GM18861 (cell line): ENCODE measurements at regions not wholly inside any gene's neighbourhood (a gene's known extent, or its start where the extent isn't known, plus 50 kb on each side); places are given as distances from the start of the nearest gene placed in this dataset.

Experiments
- ATAC-seq: cut with Tn5 transposase; IDR thresholded peaks from one replicate; pipeline ENCODE4 v1.9.1; 2021; ENCODE audit not compliant: unreplicated experiment

- ATAC-seq = no peak
Measured at GRCh38 chr6:133752129-133752528, 136.8 kb upstream of the TCF21 start.

GRCh38 chr6:133753756-133754155, 135.2 kb upstream of the TCF21 start:
- ATAC-seq = no peak

- ATAC-seq = no peak
Measured at GRCh38 chr6:133754298-133754697, 134.6 kb upstream of the TCF21 start.

GRCh38 chr6:133756078-133756695, 132.7 kb upstream of the TCF21 start:
- no peak for ATAC-seq

GRCh38 chr6:133757335-133757734, 131.6 kb upstream of the TCF21 start:
- ATAC-seq = no peak

GRCh38 chr6:133758815-133759335, 130.0 kb upstream of the TCF21 start:
- ATAC-seq = no peak

GRCh38 chr6:133759524-133759923, 129.4 kb upstream of the TCF21 start:
- no peak for ATAC-seq

- no peak for ATAC-seq
Measured at GRCh38 chr6:133761706-133762105, 127.2 kb upstream of the TCF21 start.

GRCh38 chr6:133764008-133764753, 124.7 kb upstream of the TCF21 start:
- no peak for ATAC-seq

- no peak for ATAC-seq
Measured at GRCh38 chr6:133764754-133765208, 124.1 kb upstream of the TCF21 start.

GRCh38 chr6:133767357-133767970, 121.4 kb upstream of the TCF21 start:
- ATAC-seq = no peak

GRCh38 chr6:133768656-133769295, 120.1 kb upstream of the TCF21 start:
- ATAC-seq = no peak

GRCh38 chr6:133769463-133769862, 119.5 kb upstream of the TCF21 start:
- ATAC-seq = no peak

GRCh38 chr6:133772567-133772966, 116.3 kb upstream of the TCF21 start:
- no peak for ATAC-seq

- no peak for ATAC-seq
Measured at GRCh38 chr6:133773776-133774175, 115.1 kb upstream of the TCF21 start.

GRCh38 chr6:133774356-133774755, 114.6 kb upstream of the TCF21 start:
- ATAC-seq = no peak

GRCh38 chr6:133778414-133779130, 110.3 kb upstream of the TCF21 start:
- no peak for ATAC-seq

- no peak for ATAC-seq
Measured at GRCh38 chr6:133779916-133780695, 108.8 kb upstream of the TCF21 start.

- ATAC-seq = no peak
Measured at GRCh38 chr6:133786016-133786415, 102.9 kb upstream of the TCF21 start.

GRCh38 chr6:133787122-133787521, 101.8 kb upstream of the TCF21 start:
- ATAC-seq = no peak
